NCI-H446 treated with DMSO at 0.1 percent for 48 hours (cell line): ENCODE measurements at regions not wholly inside any gene's neighbourhood (a gene's known extent, or its start where the extent isn't known, plus 50 kb on each side); places are given as distances from the start of the nearest gene placed in this dataset.
"Not testable (repeated sequence)": the region's sequence is repeated elsewhere in the genome, so short reads cannot be mapped to it uniquely, and the experiment has no call there.

Experiments
- DNase-seq: peaks from one replicate; lab custom pipeline; 2025; lab: John Stamatoyannopoulos, UW

DNA sequence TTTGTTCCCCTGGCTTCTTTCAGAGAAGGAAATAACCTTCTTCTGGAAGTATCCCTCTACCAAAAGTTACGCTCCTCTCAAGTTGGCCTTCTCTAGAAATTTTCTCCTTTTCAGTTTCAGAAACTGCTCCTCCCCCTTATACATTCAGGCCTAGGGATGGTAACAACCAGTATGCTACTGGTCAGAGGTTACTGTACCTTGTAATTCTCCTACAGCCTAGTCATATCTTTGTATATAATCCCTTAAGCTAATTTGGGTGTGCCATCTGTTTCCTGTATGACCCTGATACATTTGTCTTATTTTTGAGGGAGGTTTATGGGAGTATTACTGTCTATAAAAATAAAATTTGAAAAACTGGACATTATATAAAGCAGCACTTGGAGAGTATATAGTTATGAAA is 98.0 kb upstream of the NOTCH2NLA start:
- DNase-seq, result not testable (repeated sequence)

GRCh38 chr1:146324463-146324862 is 95.6 kb upstream of the NOTCH2NLA start:
- DNase-seq, result not testable (repeated sequence)

DNA sequence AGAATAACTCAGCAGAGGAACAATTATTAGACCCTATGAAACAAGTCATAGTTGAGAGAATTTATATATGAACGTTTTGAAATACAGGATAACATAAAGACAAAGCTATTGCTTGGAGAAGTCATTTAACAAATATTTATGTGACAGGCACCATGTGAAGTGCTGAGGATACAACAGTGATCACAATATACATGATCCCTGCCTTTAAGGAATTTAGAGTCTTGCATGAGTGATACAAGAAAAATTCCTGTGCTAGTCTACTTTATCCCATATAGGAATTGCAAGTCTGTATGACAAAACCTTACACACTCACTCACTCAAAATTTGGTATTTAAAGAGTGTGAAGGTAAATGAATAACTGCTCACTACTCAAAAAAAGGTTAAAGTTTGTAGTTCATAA is 94.5 kb upstream of the NOTCH2NLA start:
- not testable (repeated sequence) for DNase-seq

DNA sequence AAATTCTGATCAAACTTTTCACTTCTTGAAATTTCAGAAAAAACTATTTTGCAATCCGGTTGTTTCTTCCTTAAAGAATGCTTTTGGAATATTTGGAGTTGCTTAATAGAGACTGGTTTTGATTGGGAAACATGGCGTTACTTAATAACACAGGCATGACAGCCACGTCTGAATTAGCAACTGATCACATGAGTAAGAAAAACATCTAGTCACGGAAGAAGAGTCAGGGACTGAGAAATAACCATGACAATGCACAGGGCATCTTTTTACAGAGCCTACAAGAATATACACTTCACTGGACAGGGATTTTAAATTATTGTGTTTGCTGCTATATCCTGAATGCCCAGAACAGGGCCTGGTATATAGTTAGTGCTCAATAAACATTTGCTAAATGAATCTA is 94.1 kb upstream of the NOTCH2NLA start:
- DNase-seq, result not testable (repeated sequence)

DNA sequence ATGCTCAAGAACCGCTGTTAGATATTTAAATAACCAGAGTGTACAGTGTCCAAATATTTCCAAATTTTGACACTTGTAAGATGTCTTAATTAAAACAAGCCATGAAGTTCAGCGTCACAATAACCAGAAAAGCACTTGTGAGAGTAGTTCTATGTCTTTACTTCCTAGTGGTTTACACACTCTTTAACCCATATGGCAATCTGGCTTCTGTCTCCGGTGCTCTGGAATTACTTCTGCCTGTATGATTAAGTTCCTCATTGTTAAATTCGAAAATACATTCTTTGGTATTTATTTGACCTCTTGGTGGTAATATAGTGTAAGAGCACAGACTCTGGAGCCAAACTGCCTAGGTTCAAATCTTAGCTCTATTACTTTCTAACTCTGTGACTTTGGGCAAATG is 89.9 kb upstream of the NOTCH2NLA start:
- not testable (repeated sequence) for DNase-seq

- DNase-seq, result not testable (repeated sequence)
Observed at GRCh38 chr1:146317785-146318184, 89.0 kb upstream of the NOTCH2NLA start.

GRCh38 chr1:146314449-146315246 is 85.8 kb upstream of the NOTCH2NLA start:
- DNase-seq, result not testable (repeated sequence)

DNA sequence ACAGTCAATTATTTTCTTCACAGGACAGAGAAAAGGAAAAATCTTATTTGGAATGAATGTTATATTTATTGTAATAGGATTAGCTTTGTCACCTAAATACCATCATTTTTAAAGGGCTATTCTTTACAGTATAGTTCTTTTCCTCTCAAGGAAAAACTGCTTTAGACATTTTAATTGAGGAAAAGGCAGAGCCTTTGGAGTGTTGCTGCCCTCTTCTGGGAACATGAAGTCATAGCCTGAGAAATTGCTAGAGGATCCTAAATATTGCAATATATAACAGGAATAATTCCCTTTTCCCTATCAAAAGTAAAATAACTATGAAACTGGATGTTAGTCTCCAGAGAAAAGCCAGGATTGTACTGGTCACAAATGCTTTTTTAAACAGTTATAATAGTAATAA is 81.8 kb upstream of the NOTCH2NLA start:
- DNase-seq, result not testable (repeated sequence)

DNA sequence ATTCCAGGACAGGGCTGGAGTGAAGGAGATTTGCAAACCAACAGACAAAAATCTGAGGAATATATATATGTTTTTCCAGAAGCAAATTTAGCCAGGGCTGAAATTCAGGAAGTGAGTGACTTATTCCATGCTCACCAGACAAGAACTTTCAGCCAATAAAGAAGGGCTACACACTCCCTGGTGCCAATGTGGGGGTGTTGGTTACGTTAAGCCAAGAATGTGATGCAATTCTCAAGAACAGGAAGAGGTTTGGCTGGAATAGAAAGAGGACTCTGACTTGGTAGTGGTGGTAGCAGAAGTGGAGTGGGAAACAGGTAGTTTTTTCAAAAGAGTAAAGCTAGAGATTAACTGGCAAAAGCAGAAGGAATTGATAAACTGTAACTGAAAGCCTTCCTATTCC is 80.6 kb upstream of the NOTCH2NLA start:
- DNase-seq, result not testable (repeated sequence)

GRCh38 chr1:146308892-146309291 is 80.1 kb upstream of the NOTCH2NLA start:
- DNase-seq, result not testable (repeated sequence)

DNA sequence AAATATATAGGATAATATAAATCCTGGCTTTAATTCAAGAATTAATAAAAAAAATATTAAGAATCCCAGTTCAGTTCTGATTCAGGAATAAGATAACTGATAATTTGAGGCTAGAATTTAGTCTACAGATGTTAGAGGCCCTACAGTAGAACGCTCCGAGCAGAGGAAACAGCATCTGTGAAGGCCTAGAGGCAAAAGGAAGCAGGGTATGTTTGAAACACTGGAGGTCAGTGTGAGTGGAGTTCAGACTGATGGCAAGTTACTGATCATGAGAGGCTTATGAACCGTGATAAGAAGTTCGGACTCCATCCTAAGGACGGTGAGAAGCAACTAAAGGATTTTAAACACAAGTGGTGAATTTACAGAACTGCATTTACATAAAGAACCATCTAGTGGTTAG is 79.3 kb upstream of the NOTCH2NLA start:
- not testable (repeated sequence) for DNase-seq

DNA sequence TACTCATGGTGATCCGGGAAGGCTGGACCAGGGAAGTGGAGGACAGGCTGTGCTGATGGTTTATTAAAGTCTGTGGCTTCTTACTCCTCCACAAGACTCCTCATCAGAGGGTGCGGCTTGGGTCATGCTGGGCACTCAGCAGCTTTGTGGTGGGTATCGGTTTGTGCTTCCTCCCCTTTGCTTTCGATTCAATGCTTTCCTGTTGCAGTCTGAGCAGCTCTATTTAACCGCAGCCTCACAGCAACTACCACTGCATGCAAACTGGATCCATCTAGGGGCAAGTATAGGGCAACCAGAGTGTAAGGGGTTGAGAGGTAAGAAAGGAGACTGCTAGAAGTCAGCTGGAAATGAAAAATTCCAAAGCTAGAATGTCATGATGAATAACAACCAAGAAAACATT is 78.8 kb upstream of the NOTCH2NLA start:
- not testable (repeated sequence) for DNase-seq

GRCh38 chr1:146306651-146307050 is 77.8 kb upstream of the NOTCH2NLA start:
- DNase-seq, result not testable (repeated sequence)

DNA sequence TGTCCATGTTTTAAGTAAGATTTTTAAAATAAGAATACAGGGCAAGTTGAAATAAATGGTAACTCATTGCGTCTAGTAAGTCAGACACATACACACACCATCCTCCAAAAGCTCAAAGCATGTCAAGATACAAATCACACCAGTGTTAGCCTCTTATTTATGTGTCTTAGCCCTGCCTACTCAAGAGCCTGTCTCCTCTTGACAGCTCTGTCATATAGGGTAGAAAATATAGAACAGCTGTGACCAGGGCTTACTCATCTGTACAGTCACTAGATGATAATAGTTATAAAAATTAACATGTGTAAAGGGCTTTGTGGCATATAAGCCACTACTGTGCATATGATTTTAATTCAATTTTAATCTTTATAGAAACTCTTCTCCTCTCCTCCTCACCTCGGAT is 76.6 kb upstream of the NOTCH2NLA start:
- DNase-seq, result not testable (repeated sequence)

DNA sequence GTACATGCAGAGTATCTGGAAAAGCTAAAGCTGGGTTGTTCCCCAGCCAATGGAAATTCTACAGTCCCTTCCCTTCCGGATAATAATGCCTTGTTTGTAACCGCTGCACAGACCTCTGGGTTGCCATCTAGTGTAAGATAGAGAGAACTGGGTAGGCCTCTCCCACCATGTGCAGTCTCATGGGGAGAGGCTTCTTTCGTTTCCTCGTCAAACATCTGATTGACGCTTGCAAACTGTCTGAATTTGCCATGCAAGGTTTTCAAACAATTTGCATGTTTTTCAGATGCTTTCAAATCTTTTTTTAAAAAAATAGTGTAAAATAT is 69.7 kb upstream of the NOTCH2NLA start:
- DNase-seq, result not testable (repeated sequence)

DNA sequence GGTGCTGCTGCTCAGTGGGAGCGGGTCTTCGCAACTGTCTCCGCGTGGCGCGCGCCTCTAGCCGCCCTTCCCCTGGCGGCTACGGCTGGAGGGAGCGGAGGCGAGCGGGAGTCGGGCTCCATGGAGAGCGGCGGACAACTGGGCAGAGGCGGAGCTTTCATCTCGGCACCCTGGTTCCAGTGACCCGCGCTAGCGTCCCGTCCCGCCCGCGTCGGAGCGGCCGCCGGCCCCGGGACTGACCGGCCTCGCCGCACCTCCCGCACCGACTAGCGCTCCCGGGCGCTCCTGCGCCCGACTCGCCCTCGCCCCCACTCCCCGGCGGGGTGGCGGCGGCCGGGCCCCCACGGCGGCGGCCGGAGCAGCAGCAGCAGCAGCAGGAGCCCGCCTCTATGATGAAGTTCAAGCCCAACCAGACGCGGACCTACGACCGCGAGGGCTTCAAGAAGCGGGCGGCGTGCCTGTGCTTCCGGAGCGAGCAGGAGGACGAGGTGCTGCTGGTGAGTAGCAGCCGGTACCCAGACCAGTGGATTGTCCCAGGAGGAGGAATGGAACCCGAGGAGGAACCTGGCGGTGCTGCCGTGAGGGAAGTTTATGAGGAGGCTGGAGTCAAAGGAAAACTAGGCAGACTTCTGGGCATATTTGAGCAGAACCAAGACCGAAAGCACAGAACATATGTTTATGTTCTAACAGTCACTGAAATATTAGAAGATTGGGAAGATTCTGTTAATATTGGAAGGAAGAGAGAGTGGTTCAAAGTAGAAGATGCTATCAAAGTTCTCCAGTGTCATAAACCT is 69.2 kb upstream of the NOTCH2NLA start:
- not testable (repeated sequence) for DNase-seq

GRCh38 chr1:146292940-146293936 is 64.4 kb upstream of the NOTCH2NLA start:
- not testable (repeated sequence) for DNase-seq

DNA sequence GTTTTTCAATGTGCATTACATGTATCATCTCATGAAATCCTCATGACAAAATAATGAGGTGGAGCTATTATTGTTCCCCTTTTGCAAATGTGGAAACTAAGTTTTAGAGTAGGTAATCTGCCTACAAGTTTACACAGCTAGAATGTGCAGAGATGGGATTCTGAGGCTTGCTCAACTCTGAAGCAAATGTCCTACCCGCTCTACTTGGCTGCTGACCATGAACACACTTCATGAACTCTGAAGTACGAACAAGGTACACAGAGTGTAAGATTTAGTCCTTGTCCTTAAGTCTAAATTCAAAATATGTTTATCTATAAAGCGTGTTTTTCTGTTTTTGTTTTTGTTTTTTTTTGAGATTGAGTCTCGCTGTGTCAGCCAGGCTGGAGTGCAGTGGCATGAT is 63.6 kb upstream of the NOTCH2NLA start:
- not testable (repeated sequence) for DNase-seq

- DNase-seq, result not testable (repeated sequence)
Observed at GRCh38 chr1:146287881-146288280, 59.1 kb upstream of the NOTCH2NLA start.

DNA sequence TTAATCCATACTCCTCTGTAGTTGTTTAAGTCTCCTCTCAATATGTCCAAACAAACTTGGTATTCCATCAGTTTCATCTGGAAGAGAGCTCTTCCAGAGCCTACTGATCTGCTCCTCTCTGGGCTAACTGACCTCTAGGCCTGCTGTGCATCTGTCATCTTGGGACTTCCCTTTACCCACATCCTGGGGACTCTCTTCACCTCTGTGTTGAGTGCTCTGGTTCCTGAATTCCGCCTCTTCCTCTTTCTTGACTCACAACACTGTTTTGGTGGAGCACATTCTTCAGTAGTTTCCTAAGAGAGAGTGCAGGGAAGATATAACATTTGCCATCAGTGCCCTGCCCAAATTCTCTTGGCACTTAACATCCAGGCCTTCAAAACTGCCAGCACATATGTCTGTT is 55.9 kb upstream of the NOTCH2NLA start:
- not testable (repeated sequence) for DNase-seq

GRCh38 chr1:146283527-146283880 is 54.7 kb upstream of the NOTCH2NLA start:
- DNase-seq, result not testable (repeated sequence)
